PFSK-1 (cell line): ENCODE measurements at regions not wholly inside any gene's neighbourhood (a gene's known extent, or its start where the extent isn't known, plus 50 kb on each side); places are given as distances from the start of the nearest gene placed in this dataset.

Experiments used
- FOXP2 ChIP-seq: optimal IDR thresholded peaks from 2 replicates; pipeline ENCODE3; 2011; ENCODE audit warnings: borderline replicate concordance, control low read depth, inconsistent platforms; ENCODE audit not compliant: insufficient read depth; ENCODE audit errors: extremely low read length, extremely low read depth
- POLR2AphosphoS5 ChIP-seq: IDR thresholded peaks from 2 replicates; pipeline ENCODE4 v1.6.1; 2012; ENCODE audit warnings: low read depth, mild to moderate bottlenecking, control low read depth, low read length, moderate library complexity
- SIN3A ChIP-seq: IDR thresholded peaks from 2 replicates; pipeline ENCODE4 v1.6.1; 2012; ENCODE audit warnings: mild to moderate bottlenecking, low read length, moderate library complexity, borderline replicate concordance; ENCODE audit not compliant: insufficient read depth
- TAF1 ChIP-seq: IDR thresholded peaks from 2 replicates; pipeline ENCODE4 v1.6.1; 2012; ENCODE audit warnings: low read length, control low read depth, borderline replicate concordance; ENCODE audit not compliant: insufficient read depth
- TF ChIP-seq, protein P1 (sequence below), 2 experiments: IDR thresholded peaks; 2 replicates each; pipeline versions ENCODE4 v1.6.1 to v1.8.0; 2011 to 2012; ENCODE audit warnings: low read depth in 2 of 2, low read length in 2 of 2, control low read depth in 1 of 2, inconsistent platforms in 1 of 2, mild to moderate bottlenecking in 1 of 2, moderate library complexity in 1 of 2; ENCODE audit not compliant: insufficient read depth in 1 of 2

DNA sequence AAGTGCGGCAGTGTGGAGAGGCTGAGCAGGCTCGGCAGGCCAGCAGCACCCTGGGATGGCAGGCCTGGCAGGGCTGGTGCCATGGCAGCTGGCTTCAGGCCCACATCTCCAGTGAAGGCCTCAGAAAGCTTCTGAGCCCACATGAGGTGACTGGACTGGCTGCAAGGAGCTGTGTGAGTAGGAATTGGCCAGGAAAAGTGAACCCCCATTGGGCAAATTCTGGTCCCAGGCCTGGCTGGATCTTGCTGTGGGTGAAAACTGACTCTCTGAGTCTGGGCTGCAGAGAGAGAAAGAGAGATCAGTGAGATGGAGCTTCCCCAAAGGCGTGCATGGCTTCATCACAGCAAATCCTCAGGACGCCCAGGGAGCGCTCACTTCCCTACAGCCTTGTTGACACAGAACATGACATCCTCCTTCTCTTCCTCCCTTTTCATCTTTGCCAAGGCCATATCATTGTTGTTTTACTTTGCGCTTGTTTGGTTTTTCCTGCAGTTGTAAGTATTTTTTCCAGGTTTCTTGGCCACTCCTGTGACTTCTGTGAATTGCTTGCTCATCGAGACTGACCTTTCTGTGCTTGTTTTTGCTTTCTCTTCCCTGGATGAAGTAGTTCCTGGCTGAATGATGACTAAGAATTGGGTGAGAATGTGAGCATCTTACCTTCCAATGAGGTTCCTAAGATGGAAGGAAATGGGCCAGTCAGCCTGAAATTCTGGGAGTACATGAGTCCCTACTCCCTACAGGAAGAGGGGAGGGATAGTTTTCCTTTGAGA, 299.1 kb downstream of the TLE3 start:
- TF ChIP-seq TAF1: no peak
- TF ChIP-seq SIN3A: no peak
- TF ChIP-seq POLR2AphosphoS5: no peak
- TF ChIP-seq, protein P1, sequence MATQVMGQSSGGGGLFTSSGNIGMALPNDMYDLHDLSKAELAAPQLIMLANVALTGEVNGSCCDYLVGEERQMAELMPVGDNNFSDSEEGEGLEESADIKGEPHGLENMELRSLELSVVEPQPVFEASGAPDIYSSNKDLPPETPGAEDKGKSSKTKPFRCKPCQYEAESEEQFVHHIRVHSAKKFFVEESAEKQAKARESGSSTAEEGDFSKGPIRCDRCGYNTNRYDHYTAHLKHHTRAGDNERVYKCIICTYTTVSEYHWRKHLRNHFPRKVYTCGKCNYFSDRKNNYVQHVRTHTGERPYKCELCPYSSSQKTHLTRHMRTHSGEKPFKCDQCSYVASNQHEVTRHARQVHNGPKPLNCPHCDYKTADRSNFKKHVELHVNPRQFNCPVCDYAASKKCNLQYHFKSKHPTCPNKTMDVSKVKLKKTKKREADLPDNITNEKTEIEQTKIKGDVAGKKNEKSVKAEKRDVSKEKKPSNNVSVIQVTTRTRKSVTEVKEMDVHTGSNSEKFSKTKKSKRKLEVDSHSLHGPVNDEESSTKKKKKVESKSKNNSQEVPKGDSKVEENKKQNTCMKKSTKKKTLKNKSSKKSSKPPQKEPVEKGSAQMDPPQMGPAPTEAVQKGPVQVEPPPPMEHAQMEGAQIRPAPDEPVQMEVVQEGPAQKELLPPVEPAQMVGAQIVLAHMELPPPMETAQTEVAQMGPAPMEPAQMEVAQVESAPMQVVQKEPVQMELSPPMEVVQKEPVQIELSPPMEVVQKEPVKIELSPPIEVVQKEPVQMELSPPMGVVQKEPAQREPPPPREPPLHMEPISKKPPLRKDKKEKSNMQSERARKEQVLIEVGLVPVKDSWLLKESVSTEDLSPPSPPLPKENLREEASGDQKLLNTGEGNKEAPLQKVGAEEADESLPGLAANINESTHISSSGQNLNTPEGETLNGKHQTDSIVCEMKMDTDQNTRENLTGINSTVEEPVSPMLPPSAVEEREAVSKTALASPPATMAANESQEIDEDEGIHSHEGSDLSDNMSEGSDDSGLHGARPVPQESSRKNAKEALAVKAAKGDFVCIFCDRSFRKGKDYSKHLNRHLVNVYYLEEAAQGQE (IDR thresholded peaks at IDR 0.05; ENCODE audit: insufficient read depth in 1 of 2, low read depth in 2 of 2, low read length in 2 of 2): no peak
- no peak for TF ChIP-seq FOXP2

- TF ChIP-seq, protein P1 (IDR thresholded peaks at IDR 0.05; ENCODE audit: insufficient read depth in 1 of 2, low read depth in 2 of 2, low read length in 2 of 2): no peak
- TF ChIP-seq TAF1 (no peak), SIN3A (no peak), FOXP2 (no peak), POLR2AphosphoS5 (no peak)
Observed at GRCh38 chr15:69801144-69801543, 296.6 kb downstream of the TLE3 start.

DNA sequence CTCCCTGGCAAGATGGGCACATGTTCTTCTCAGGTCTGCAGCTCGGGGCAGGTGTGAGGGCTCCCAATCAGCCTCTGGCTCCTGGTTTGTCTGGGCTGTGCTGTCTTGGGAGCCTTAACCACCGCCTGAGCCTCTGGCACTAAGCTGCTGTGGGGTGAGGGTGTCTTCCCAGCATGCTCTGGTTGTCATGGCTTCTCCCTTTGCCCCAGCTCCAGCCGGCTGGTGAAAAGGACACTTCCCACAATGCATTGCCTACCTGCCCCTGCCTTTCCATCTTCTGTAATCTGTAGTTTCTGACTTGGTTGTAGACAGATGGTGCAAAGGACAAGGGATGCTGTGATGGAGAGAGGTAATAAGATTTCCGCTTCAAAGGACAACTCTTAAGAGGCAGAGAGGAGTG, 295.3 kb downstream of the TLE3 start:
- TF ChIP-seq SIN3A (no peak), POLR2AphosphoS5 (no peak), FOXP2 (no peak), TAF1 (no peak)
- TF ChIP-seq, protein P1 (IDR thresholded peaks at IDR 0.05; ENCODE audit: insufficient read depth in 1 of 2, low read depth in 2 of 2, low read length in 2 of 2): no peak

DNA sequence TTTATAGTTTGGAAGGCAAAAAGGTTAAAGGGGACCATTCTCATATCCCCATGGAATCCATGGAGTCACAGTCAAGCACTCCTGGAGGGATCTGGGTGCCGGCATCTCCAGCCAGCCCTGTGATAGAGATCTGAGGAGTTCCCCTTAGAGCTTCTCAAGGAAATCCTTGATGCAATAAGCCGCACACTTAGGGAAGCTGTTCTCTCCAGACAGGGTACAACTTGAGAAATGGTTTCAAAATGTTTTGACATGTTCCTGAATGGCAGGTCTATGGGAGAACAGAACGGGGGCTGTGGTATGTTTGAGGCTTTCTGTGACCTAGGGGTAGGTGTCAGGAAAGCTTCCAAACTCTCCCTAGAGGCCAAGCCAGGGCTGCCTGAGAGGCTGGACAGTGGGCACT, 292.9 kb downstream of the TLE3 start:
- TF ChIP-seq, protein P1 (IDR thresholded peaks at IDR 0.05; ENCODE audit: insufficient read depth in 1 of 2, low read depth in 2 of 2, low read length in 2 of 2): no peak
- TF ChIP-seq FOXP2 (no peak), TAF1 (no peak), SIN3A (no peak)
